Ovary (tissue), 7 donors: ENCODE measurements at regions not wholly inside any gene's neighbourhood (a gene's known extent, or its start where the extent isn't known, plus 50 kb on each side); places are given as distances from the start of the nearest gene placed in this dataset.
"Not testable (repeated sequence)": the region's sequence is repeated elsewhere in the genome, so short reads cannot be mapped to it uniquely, and the experiment has no call there.

ENCODE experiments used
- DNase-seq, 5 donors: peaks; one replicate each; pipeline ENCODE4 v3.0.0-alpha.2; 2019 to 2020
- H3K27ac ChIP-seq, 2 donors: fragments of 200-600 bp; one replicate each; pipeline versions ENCODE4 v1.5.1 to v1.8.0; 2019 to 2022
- H3K27me3 ChIP-seq: fragments of 200-600 bp; one replicate; pipeline ENCODE4 v1.8.0; 2022
- H3K36me3 ChIP-seq: fragments of 200-600 bp; sonication (generic); one replicate; pipeline ENCODE4 v1.5.1; 2019
- H3K4me1 ChIP-seq: one replicate; pipeline ENCODE4 v1.8.1; 2013; ENCODE audit warnings: mild to moderate bottlenecking, moderate library complexity; ENCODE audit not compliant: insufficient read depth
- H3K4me3 ChIP-seq: fragments of 200-600 bp; sonication (generic); one replicate; pipeline ENCODE4 v1.5.1; 2017
- H3K9me3 ChIP-seq, 2 donors: fragments of 200-600 bp in 1 of 2; sonication (generic) in 1 of 2; one replicate each; pipeline versions ENCODE4 v1.5.1 to v1.8.1; 2013 to 2019; ENCODE audit warnings: mild to moderate bottlenecking in 1 of 2, moderate library complexity in 1 of 2
- CTCF ChIP-seq, 3 donors: fragments of 450-650 bp in 2 of 3; fragments of 200-600 bp in 1 of 3; IDR thresholded peaks; one replicate each; pipeline versions ENCODE4 v1.5.1 to v1.8.0; 2016 to 2022; ENCODE audit warnings: antibody characterized with exemption in 3 of 3, mild to moderate bottlenecking in 1 of 3
- EP300 ChIP-seq: sonication (generic); formaldehyde crosslinking; IDR thresholded peaks from one replicate; pipeline ENCODE4 v1.6.1; 2017; ENCODE audit warnings: antibody characterized with exemption
- POLR2A ChIP-seq: fragments of 450-650 bp; IDR thresholded peaks from one replicate; pipeline ENCODE4 v1.6.1; 2017; ENCODE audit warnings: antibody characterized with exemption, mild to moderate bottlenecking, moderate library complexity
- WGBS, 3 donors: extraction: QIAGEN DNeasy Blood & Tissue Kit in 1 of 3; methylation state at CpG; one replicate each; pipeline versions ENCODE4 v1.1.5 to v1.1.7; 2013 to 2017; 5-methylcytosine and 5-hydroxymethylcytosine counted together
- intact Hi-C, 4 donors: fragments of 100-400 bp; cut with DNase I; formaldehyde crosslinking; loops; one replicate each; pipeline versions ENCODE4 v1.11.0 to v1.15.1; 2022 to 2023
- donor health status: DM: no; HTN: no; CAD: no; lungs with moderate emphysema.
- donor health status: DM: no; HTN: no; CAD: no.
- donor health status: Bipolar disorder and iron deficiency.
- donor health status: DM: no; HTN: no; CAD: no.
- donor health status: DM: yes; HTN: yes; CAD: no.

GRCh38 chr6:159540883-159541282 is 152.2 kb downstream of the SOD2 start:
- H3K27ac ChIP-seq, result no peak overlapping the region
- H3K4me1 ChIP-seq, result no peaks in the 10 kb centered on the region
- no peak overlapping the region for H3K4me3 ChIP-seq
- H3K27me3 ChIP-seq, result no peaks in the 10 kb centered on the region
- TF ChIP-seq POLR2A (no peak), CTCF (IDR thresholded peaks at IDR 0.05) (no peak), EP300 (no peak)
- DNase-seq, result no peak
- no peaks in the 10 kb centered on the region for H3K36me3 ChIP-seq
- WGBS, 3 donors, result 62 to 67% (median 63%) methylated on average over 6 of the region's 6 CpGs
- H3K9me3 ChIP-seq, result no peaks in the 10 kb centered on the region
- intact Hi-C loops, result no loop called here

- DNase-seq, result no peak
- 76 to 80% (median 76%) methylated on average over 12 of the region's 12 CpGs for WGBS, 3 donors
- intact Hi-C loops, result no loop called here
- no peak for TF ChIP-seq POLR2A
- H3K4me3 ChIP-seq, result no peak overlapping the region
- no peaks in the 10 kb centered on the region for H3K27me3 ChIP-seq
- H3K9me3 ChIP-seq, result no peaks in the 10 kb centered on the region
- no peaks in the 10 kb centered on the region for H3K4me1 ChIP-seq
- no peaks in the 10 kb centered on the region for H3K36me3 ChIP-seq
- H3K27ac ChIP-seq, result no peak overlapping the region
Measured at GRCh38 chr6:159540152-159540551, 152.9 kb downstream of the SOD2 start.

- 67 to 93% (median 74%) methylated on average over 1 of the region's 1 CpG for WGBS, 3 donors
- DNase-seq, intact Hi-C loops, H3K4me1 ChIP-seq, H3K27ac ChIP-seq, H3K36me3 ChIP-seq, H3K27me3 ChIP-seq, H3K4me3 ChIP-seq, H3K9me3 ChIP-seq: not testable (repeated sequence)
Measured at GRCh38 chr6:159538031-159538430, 155.0 kb downstream of the SOD2 start.

- no peak overlapping the region for H3K4me3 ChIP-seq
- no peak for TF ChIP-seq EP300
- TF ChIP-seq POLR2A, result no peak
- TF ChIP-seq CTCF (IDR thresholded peaks at IDR 0.05), result no peak
- WGBS, 3 donors, result 83 to 95% (median 89%) methylated on average over 9 of the region's 9 CpGs
- H3K27ac ChIP-seq, result no peak overlapping the region
- DNase-seq, result no peak
- no peaks in the 10 kb centered on the region for H3K9me3 ChIP-seq
- no peaks in the 10 kb centered on the region for H3K27me3 ChIP-seq
- H3K4me1 ChIP-seq, result no peaks in the 10 kb centered on the region
- no peaks in the 10 kb centered on the region for H3K36me3 ChIP-seq
- intact Hi-C loops, result no loop called here
Measured at GRCh38 chr6:159535656-159536350, 157.2 kb downstream of the SOD2 start.

- DNase-seq, result no peak
- 37 to 58% (median 47%) methylated on average over 6 of the region's 6 CpGs for WGBS, 3 donors
Measured at GRCh38 chr6:159533568-159533967, 159.5 kb downstream of the SOD2 start.

More at GRCh38 chr6:159533568-159533967, 159.5 kb downstream of the SOD2 start:
- Histone ChIP-seq H3K9me3 (no peaks in the 10 kb centered on the region), H3K4me3 (no peak overlapping the region), H3K4me1 (no peaks in the 10 kb centered on the region), H3K27me3 (no peaks in the 10 kb centered on the region), H3K36me3 (no peaks in the 10 kb centered on the region), H3K27ac (no peak overlapping the region)
- intact Hi-C loops, result no loop called here
- no peak for TF ChIP-seq EP300
- no peak for TF ChIP-seq POLR2A
- no peak for TF ChIP-seq CTCF (IDR thresholded peaks at IDR 0.05)
